Gastroesophageal sphincter (tissue), 3 donors: ENCODE measurements at regions not wholly inside any gene's neighbourhood (a gene's known extent, or its start where the extent isn't known, plus 50 kb on each side); places are given as distances from the start of the nearest gene placed in this dataset.

Experiments used
- POLR2A ChIP-seq, 2 donors: fragments of 450-650 bp; IDR thresholded peaks; one replicate each; pipeline ENCODE4 v1.6.1; 2017; ENCODE audit warnings: antibody characterized with exemption in 2 of 2, mild to moderate bottlenecking in 2 of 2, moderate library complexity in 1 of 2
- POLR2AphosphoS5 ChIP-seq: sonication (generic); formaldehyde crosslinking; IDR thresholded peaks from one replicate; pipeline ENCODE4 v1.6.1; 2017; ENCODE audit warnings: antibody characterized with exemption
- TF ChIP-seq, protein P1 (sequence below), 4 experiments: fragments of 200-600 bp in 2 of 4; fragments of 450-650 bp in 2 of 4; sonication (generic) in 1 of 4; IDR thresholded peaks; one replicate each; pipeline ENCODE4 v1.5.1; 2017 to 2019; ENCODE audit warnings: antibody characterized with exemption in 4 of 4, mild to moderate bottlenecking in 2 of 4, moderate library complexity in 2 of 4

- TF ChIP-seq, protein P1, sequence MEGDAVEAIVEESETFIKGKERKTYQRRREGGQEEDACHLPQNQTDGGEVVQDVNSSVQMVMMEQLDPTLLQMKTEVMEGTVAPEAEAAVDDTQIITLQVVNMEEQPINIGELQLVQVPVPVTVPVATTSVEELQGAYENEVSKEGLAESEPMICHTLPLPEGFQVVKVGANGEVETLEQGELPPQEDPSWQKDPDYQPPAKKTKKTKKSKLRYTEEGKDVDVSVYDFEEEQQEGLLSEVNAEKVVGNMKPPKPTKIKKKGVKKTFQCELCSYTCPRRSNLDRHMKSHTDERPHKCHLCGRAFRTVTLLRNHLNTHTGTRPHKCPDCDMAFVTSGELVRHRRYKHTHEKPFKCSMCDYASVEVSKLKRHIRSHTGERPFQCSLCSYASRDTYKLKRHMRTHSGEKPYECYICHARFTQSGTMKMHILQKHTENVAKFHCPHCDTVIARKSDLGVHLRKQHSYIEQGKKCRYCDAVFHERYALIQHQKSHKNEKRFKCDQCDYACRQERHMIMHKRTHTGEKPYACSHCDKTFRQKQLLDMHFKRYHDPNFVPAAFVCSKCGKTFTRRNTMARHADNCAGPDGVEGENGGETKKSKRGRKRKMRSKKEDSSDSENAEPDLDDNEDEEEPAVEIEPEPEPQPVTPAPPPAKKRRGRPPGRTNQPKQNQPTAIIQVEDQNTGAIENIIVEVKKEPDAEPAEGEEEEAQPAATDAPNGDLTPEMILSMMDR (IDR thresholded peaks at IDR 0.05): no peak
- no peak for TF ChIP-seq POLR2AphosphoS5
- no peak for TF ChIP-seq POLR2A (IDR thresholded peaks at IDR 0.05)
These were observed 132.6 kb downstream of the ANKRD50 start for GRCh38 chr4:124579896-124580295.
